Spinal cord (tissue), 9 donors: ENCODE measurements at regions not wholly inside any gene's neighbourhood (a gene's known extent, or its start where the extent isn't known, plus 50 kb on each side); places are given as distances from the start of the nearest gene placed in this dataset.
"Not testable (repeated sequence)": the region's sequence is repeated elsewhere in the genome, so short reads cannot be mapped to it uniquely, and the experiment has no call there.

Experiments used
- DNase-seq, 6 donors: peaks; one replicate each; pipeline versions ENCODE4 v3.0.0 to v3.0.0-alpha.2; 2013 to 2015; ENCODE audit warnings: low spot score in 6 of 6, low read depth in 4 of 6
- H3K27ac ChIP-seq: one replicate; pipeline ENCODE4 v1.5.1; 2013; ENCODE audit warnings: low read depth, low read length, control low read depth
- H3K27me3 ChIP-seq: one replicate; pipeline ENCODE4 v1.6.1; 2013; ENCODE audit warnings: low read length; ENCODE audit not compliant: control insufficient read depth, insufficient read depth
- H3K36me3 ChIP-seq: one replicate; pipeline ENCODE4 v1.6.1; 2013; ENCODE audit warnings: low read length; ENCODE audit not compliant: control insufficient read depth, insufficient read depth
- H3K4me1 ChIP-seq: one replicate; pipeline ENCODE4 v1.6.1; 2013; ENCODE audit warnings: low read length; ENCODE audit not compliant: control insufficient read depth, insufficient read depth
- H3K4me3 ChIP-seq: one replicate; pipeline ENCODE4 v1.5.1; 2013; ENCODE audit warnings: low read depth, low read length, control low read depth
- H3K9me3 ChIP-seq: one replicate; pipeline ENCODE4 v1.6.1; 2013; ENCODE audit warnings: low read length; ENCODE audit not compliant: control insufficient read depth, insufficient read depth
- WGBS: methylation state at CpG from one replicate; pipeline ENCODE4 v1.1.5; 2013; ENCODE audit warnings: missing lambda C conversion rate; ENCODE audit not compliant: insufficient coverage; 5-methylcytosine and 5-hydroxymethylcytosine counted together
- donor health status: healthy.

DNA sequence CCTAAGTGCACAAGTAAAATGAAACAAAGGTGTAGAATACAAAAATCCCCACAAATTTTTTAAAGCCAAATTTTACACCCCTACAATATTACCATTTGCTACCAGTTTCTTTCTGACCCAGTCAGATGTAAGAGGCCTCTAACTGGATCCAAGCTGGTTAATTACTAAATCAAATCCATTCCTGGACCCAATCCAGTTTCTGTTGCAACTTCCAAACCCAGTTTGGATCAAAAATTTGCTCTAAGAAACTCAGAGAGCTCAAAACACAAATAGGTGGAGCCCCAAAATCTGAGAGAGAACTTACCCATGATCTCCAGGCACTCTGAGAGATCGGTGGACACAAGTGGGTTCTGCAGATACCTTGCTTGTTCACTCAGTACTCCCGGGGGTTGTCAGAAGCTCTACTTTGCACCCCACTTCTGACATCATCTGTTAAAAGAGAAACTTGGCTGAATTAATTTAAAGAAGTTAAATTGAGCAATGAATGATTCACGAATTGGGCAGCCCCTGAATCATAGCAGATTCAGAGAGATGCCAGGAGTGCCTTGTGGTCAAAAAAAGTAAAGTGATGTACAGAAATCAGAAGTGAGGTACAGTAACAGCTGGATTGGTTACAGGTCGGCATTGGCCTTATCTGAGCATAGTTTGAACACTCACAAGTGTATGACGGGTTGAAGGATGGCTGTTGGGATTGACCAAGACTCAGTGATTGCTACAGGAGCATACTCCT, 448.0 kb downstream of the KCNT2 start:
- WGBS, result 89% methylated on average over 3 of the region's 5 CpGs
- H3K9me3 ChIP-seq, result peaks cover 1% of the 10 kb centered on the region
- H3K27ac ChIP-seq, result no peak overlapping the region
- H3K36me3 ChIP-seq, result no peaks in the 10 kb centered on the region
- H3K27me3 ChIP-seq, result no peaks in the 10 kb centered on the region
- no peak for DNase-seq
- H3K4me1 ChIP-seq, result no peaks in the 10 kb centered on the region
- no peak overlapping the region for H3K4me3 ChIP-seq

DNA sequence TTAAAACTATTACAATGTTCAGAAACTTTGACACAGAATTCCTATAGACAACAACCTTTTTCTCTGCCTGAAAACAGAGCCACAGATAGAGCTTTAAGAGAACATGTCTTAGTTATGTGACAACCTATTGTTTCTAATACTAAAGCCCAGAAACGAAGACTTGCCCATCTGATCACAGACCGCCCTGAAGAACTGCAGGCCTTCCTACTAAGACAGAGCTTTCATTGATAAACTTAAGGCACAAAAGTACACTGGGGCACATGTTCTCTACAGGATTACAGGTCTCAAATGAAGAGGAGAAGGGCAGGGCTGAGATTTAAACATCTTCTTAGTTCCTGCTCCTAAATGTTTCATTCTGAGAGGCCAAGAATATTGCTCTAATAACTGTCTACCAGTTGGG, 452.7 kb downstream of the KCNT2 start:
- Histone ChIP-seq H3K36me3 (no peaks in the 10 kb centered on the region), H3K4me3 (no peak overlapping the region), H3K4me1 (no peaks in the 10 kb centered on the region), H3K9me3 (no peaks in the 10 kb centered on the region), H3K27me3 (no peaks in the 10 kb centered on the region), H3K27ac (no peak overlapping the region)
- no peak for DNase-seq
- whole genome bisulfite sequencing, result 80% methylated on average over 1 of the region's 2 CpGs

DNA sequence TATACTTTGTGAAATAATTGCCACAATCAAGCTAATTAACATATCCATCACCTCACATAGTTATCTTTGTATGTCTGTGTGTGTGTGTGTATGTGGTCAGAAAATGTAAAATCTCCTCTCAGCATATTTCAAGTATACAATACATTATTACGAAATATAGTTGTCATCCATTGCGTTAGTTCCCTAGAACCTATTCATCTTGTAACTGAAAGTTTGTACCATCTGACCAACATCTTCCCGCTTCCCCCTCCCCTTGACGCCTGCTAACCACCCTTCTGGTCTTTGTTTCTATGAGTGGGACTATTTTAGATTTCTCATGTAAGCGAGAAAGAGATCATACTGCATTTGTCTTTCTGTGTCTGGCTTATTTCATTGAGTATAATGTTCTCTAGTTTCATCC, 455.3 kb downstream of the KCNT2 start:
- H3K27me3 ChIP-seq, result no peaks in the 10 kb centered on the region
- no peak for DNase-seq
- H3K4me1 ChIP-seq, result no peaks in the 10 kb centered on the region
- H3K4me3 ChIP-seq, result no peak overlapping the region
- H3K27ac ChIP-seq, result no peak overlapping the region
- H3K9me3 ChIP-seq, result no peaks in the 10 kb centered on the region
- no CpG with 5 or more reads among the region's 5 CpGs for WGBS
- H3K36me3 ChIP-seq, result no peaks in the 10 kb centered on the region

DNA sequence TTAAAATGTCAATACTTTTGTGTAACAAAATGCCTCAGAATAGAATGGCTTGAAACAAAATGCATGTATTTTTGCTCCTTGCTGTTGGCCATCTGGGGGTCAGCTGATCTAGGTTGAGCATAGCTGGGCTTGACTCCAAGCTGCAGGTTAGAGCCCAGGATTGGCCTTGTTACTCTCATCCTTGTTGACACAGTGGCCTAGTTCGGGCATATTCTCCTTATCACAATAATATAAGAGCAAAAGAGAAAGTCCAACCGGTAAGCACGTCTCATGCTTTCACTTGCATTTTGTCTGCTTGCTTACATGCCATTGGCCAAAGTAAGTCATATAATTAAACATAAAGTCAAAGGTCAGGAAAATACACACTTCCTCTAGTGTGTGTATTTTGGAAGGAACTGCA, 456.2 kb downstream of the KCNT2 start:
- H3K27ac ChIP-seq, result no peak overlapping the region
- DNase-seq, result no peak
- no peaks in the 10 kb centered on the region for H3K9me3 ChIP-seq
- H3K4me3 ChIP-seq, result no peak overlapping the region
- no peaks in the 10 kb centered on the region for H3K4me1 ChIP-seq
- H3K27me3 ChIP-seq, result no peaks in the 10 kb centered on the region
- H3K36me3 ChIP-seq, result no peaks in the 10 kb centered on the region
- no CpG with 5 or more reads among the region's 3 CpGs for WGBS

DNA sequence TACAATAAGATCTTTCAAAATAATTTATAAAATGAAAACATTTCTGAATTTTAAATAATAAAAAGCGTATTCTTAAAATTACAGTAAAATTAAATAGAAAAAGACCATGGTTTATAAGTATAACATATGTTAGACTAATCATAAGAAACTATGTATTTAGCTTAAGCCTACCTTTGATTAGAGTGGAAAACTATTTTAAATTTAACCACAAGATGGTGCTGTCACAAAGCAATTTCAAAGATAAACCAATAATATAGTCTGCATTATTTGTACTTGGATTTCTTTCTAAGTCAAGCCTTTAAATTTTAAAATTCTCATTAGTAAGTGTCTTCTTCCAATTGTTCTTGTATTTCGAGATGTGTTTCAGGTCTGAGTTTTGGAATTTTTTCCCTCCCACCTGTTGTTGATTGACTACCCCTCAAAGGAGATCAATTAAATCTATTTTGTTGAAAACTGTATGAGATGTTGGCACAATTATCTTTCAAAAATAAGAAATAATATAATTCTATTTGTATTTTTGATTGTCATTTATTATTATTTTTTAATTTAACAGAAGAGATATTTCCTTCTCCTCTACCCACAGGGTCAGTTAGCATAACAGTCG, 459.8 kb downstream of the KCNT2 start:
- H3K9me3 ChIP-seq, result no peaks in the 10 kb centered on the region
- H3K4me3 ChIP-seq, result no peak overlapping the region
- peak; percentile 4 to 85 (median 24) for DNase-seq
- no peak overlapping the region for H3K27ac ChIP-seq
- no peaks in the 10 kb centered on the region for H3K4me1 ChIP-seq
- H3K36me3 ChIP-seq, result no peaks in the 10 kb centered on the region
- WGBS, result 80% methylated on average over 1 of the region's 3 CpGs
- no peaks in the 10 kb centered on the region for H3K27me3 ChIP-seq

DNA sequence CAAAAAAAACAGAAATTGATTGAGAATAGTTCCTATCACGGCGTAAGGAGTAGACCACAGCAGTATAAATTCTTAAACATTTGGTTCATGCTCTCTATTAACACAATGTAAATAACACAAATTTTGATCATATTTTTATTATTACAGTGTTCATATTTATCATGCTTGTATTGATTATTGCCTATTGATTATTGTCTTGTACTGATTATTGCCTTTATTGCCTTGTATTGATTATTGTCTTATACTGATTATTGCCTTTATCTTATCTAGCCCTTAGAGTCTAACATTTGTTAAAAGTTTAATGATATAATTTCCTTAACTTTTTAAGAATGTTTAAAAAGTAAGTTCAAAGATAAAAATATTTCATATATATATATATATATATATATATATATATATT, 460.7 kb downstream of the KCNT2 start:
- no peak for DNase-seq
- Histone ChIP-seq H3K27ac (no peak overlapping the region), H3K4me3 (no peak overlapping the region), H3K36me3 (no peaks in the 10 kb centered on the region), H3K4me1 (no peaks in the 10 kb centered on the region), H3K27me3 (no peaks in the 10 kb centered on the region), H3K9me3 (no peaks in the 10 kb centered on the region)
- WGBS, result no CpG with 5 or more reads among the region's 2 CpGs

DNA sequence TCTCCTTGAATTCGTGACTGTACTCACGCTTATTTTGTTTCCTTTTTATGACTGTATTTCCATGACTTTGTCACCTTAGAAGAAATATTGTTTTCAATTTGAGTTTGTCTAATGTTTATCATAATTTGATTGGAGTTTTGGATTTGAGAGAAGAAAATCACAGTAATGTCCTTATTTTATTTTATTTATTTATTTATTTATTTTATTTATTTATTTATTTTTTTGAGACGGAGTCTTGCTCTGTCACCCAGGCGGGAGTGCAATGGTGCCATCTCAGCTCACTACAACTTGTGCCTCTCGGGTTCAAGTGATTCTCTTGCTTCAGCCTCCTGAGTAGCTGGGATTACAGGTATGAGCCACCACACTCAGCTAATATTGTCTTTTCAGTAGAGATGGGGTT, 463.1 kb downstream of the KCNT2 start:
- H3K4me3 ChIP-seq, H3K4me1 ChIP-seq, H3K27me3 ChIP-seq, H3K27ac ChIP-seq, H3K9me3 ChIP-seq, DNase-seq, H3K36me3 ChIP-seq: not testable (repeated sequence)
- WGBS, result 93% methylated on average over 3 of the region's 5 CpGs

DNA sequence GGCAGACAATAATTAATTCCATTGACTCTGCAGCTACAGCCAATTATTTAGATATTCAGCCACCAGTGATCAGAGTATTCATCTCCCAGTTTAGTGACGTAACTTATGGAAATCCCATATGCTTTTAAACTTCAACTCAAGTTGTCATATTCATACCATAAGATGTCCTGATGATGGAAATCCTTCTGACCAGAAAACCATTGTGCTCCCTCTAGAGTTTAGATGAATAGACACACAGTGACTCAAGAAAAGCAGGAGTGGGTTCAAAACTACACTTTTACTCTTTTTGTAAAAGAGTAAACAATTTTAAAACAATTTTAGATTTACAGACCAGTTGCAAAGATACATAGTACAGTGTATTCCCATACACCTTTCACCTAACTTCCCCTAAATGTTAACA, 463.7 kb downstream of the KCNT2 start:
- no CpG with 5 or more reads among the region's 1 CpG for WGBS
- no peak for DNase-seq
- Histone ChIP-seq H3K36me3 (no peaks in the 10 kb centered on the region), H3K9me3 (no peaks in the 10 kb centered on the region), H3K27me3 (no peaks in the 10 kb centered on the region), H3K4me3 (no peak overlapping the region), H3K4me1 (no peaks in the 10 kb centered on the region), H3K27ac (no peak overlapping the region)

DNA sequence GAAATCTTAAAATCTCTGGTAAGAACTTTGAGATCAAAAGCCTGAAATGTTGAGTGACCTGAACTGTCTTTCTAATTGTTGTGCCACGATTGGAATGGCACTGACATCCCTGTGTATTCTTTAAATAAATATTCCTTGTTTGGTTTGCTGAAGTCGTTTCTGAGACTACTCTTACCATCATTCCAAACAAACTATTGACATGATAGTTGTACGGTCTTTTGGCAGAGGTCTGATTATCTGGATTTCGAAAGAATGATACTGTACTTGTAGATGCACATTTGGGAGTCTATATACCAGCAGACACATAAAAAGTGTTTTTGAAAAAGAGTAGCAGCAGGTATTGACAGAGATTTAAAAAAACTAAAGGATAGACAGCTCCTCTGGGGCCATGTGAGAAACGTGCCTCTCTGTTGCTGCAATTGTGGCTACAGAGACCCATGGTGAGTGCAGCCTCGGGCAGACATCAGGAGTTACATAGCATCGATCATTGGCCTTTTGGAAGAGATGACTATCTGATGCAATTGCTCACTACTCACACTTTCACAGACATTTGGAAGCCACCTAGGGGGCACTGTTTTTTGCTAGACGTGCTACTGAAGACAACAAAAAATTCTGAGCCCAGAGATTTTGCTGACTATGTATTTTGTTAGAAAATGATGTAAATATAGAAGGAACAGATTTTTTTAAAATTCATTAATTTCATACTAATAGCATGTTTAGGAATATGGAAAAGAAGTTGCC, 464.5 kb downstream of the KCNT2 start:
- H3K4me1 ChIP-seq, result no peaks in the 10 kb centered on the region
- H3K36me3 ChIP-seq, result no peaks in the 10 kb centered on the region
- DNase-seq, result no peak
- H3K27me3 ChIP-seq, result no peaks in the 10 kb centered on the region
- WGBS, result 27% methylated on average over 2 of the region's 8 CpGs
- no peak overlapping the region for H3K4me3 ChIP-seq
- no peaks in the 10 kb centered on the region for H3K9me3 ChIP-seq
- no peak overlapping the region for H3K27ac ChIP-seq
